H1 (cell line): ENCODE measurements at regions not wholly inside any gene's neighbourhood (a gene's known extent, or its start where the extent isn't known, plus 50 kb on each side); places are given as distances from the start of the nearest gene placed in this dataset.

Experiments
- TF ChIP-seq, protein P1 (sequence below): IDR thresholded peaks from 2 replicates; pipeline ENCODE4 v1.6.1; 2012; ENCODE audit warnings: inconsistent platforms

- TF ChIP-seq, protein P1, sequence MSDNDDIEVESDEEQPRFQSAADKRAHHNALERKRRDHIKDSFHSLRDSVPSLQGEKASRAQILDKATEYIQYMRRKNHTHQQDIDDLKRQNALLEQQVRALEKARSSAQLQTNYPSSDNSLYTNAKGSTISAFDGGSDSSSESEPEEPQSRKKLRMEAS: no peak
These were observed 435.1 kb upstream of the HS6ST1 start (continued) for GRCh38 chr2:128753800-128754199.
